Activated naive CD4-positive, alpha-beta T cell treated with anti-CD3 and anti-CD28 coated beads, Interleukin-2, amount 50 U/mL, for 72 hours (primary cell): ENCODE measurements at regions not wholly inside any gene's neighbourhood (a gene's known extent, or its start where the extent isn't known, plus 50 kb on each side); places are given as distances from the start of the nearest gene placed in this dataset.

Experiments
- ATAC-seq, 2 donors: fragments of 150-1000 bp; cut with Tn5 transposase; 2 replicates each; pipeline ENCODE4 v1.10.0; 2021; ENCODE audit warnings: mild to moderate bottlenecking in 2 of 2, moderate library complexity in 2 of 2
- DNase-seq, 2 donors: peaks; one replicate each; pipeline ENCODE4 v3.0.0; 2021 to 2022; ENCODE audit warnings: low spot score in 2 of 2
- H3K27ac Mint-ChIP-seq, 2 donors: one replicate each; pipeline ENCODE4 v1.8.0; 2022; ENCODE audit warnings: mild to moderate bottlenecking in 2 of 2, mixed read lengths in 2 of 2
- H3K36me3 Mint-ChIP-seq, 2 donors: one replicate each; pipeline ENCODE4 v1.8.0; 2022; ENCODE audit warnings: mixed read lengths in 2 of 2
- H3K9me3 Mint-ChIP-seq, 2 donors: one replicate each; pipeline ENCODE4 v1.8.0; 2022; ENCODE audit warnings: mixed read lengths in 2 of 2

DNA sequence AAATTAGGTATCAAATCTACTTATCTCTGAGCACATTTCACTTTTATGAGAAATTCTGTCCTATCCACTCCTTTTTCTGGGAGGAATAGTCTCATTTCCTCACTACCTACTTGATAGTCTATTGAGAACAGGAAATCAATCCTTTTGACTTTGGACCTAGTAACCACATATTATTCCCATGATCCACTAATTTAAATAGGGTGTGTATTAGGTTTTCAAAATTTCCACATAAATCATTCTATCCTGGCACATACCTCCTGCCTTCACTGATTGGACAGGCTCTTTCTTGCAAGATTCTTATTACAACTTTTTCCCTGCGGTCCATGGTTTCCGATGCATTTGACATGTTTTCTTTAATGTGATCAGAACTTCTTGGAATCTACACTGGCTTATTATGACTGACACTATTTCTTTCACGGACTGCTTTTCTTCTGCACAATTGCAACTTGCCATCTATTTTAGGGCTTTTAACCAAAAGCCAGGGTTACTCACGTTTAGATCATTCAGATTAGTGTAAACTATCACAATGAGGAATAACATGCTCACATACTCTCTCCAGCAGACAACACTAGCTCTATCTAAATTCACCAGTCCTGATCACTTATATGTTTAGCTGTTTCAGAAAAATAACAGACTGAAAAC is 419.9 kb upstream of the SLIT2 start:
- Mint-ChIP-seq H3K27ac (no peak overlapping the region), H3K36me3 (no peaks in the 10 kb centered on the region), H3K9me3 (peaks cover 6 to 12% of the 10 kb centered on the region in 2 donors)
- ATAC-seq (no peak), DNase-seq (no peak)

DNA sequence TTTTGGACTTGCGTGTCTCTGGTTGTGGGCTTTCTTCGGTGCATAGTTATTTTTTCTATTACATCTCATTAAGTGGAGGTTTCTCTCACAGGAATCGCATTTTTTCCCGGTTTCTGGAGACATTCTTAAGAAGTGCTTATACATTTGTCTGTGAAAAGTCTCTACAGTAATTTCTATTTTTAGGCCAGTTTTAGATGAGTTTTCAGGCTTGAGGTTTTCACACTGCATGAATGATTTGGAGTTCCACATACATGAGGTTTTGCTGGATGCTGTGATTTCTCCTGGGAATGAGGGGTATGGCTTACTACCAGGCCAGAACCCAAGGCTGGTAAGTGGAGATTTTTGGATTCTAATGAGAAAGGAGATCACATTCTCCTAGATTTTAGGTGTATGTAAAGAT is 422.6 kb upstream of the SLIT2 start:
- DNase-seq (no peak), ATAC-seq (no peak)
- H3K36me3 Mint-ChIP-seq: no peaks in the 10 kb centered on the region
- H3K9me3 Mint-ChIP-seq: peaks cover 6 to 11% of the 10 kb centered on the region in 2 donors
- H3K27ac Mint-ChIP-seq: no peak overlapping the region

DNA sequence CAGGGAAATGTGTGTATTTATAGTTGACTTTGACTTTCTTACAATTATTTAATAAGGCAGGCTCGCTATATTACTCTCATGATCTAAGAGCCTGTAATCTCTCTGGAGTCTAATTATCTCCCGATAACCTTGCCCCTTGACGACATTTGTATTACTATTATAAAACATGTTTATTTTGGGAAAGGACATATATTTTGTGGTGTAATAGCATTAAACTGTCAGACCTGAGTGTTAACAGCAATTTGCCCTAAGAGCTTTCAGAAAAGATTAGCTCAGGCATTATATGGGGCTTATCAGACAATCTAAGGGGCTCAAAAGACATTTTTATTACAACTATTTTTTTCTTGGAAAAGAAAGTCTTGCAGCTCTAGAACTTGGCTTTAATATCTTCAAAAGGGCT is 427.9 kb upstream of the SLIT2 start:
- Mint-ChIP-seq H3K36me3 (no peaks in the 10 kb centered on the region), H3K9me3 (peaks cover 6 to 13% of the 10 kb centered on the region in 2 donors), H3K27ac (no peak overlapping the region)
- ATAC-seq: no peak
- DNase-seq: no peak

DNA sequence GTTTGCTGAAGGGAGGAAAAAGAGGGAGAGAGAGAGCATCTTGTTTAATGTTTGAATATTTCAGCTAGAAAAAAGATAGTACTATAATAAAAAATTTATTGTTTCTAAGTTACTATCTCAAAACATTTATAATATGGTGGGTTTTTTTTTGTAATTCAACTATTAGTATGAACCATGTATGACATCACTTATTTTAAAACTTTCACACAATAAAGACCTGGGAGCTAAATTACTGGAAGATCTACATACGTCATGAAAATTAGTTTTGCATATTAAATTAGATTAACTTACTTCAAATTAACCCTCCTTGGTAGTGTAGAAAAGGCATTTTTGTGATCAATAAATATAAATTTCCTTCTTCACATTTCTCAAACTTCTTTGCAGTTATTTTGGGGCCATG is 432.0 kb upstream of the SLIT2 start:
- ATAC-seq: no peak
- no peak overlapping the region for H3K27ac Mint-ChIP-seq
- peaks cover 5 to 12% of the 10 kb centered on the region in 2 donors for H3K9me3 Mint-ChIP-seq
- no peaks in the 10 kb centered on the region for H3K36me3 Mint-ChIP-seq
- no peak for DNase-seq

DNA sequence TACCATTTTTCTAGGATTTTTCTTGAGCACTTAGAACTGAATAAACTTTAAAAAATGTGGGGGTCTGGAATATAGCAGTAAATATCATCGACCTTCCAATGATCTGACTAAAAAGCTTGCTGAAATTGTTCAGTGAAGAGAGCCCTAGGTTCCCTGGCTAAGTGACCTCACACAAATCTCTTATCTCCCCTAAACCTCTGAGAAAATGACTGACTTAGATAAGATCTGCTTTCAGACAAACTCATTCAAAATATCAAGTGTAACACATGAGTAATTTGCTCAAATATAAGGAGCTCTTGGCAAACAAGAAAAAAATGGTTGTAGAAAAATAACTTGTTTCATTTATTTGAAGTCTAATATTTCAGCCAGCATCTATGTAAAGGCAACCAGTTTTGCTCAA is 441.7 kb upstream of the SLIT2 start:
- no peak overlapping the region for H3K27ac Mint-ChIP-seq
- H3K36me3 Mint-ChIP-seq: no peaks in the 10 kb centered on the region
- H3K9me3 Mint-ChIP-seq: peaks cover 7 to 15% of the 10 kb centered on the region in 2 donors
- ATAC-seq (no peak), DNase-seq (no peak)

DNA sequence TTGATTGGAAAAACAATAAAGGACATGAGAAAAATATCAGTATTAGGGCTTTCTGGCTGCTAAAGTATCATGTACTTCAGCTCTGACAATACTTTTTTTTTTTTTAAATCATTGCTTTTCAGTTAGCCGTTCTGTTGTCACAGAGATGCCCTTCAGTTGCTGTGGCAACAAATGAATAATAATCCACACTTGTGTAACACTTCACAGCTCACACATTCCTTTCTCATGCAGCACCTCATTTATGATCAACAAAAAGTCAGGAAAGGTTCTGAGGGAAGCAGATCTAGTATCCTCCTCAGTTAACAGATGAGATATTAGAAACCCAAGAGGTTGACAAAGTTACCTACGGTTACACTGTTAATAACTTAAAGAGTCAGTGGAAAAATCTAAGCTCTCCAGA is 444.2 kb upstream of the SLIT2 start:
- Mint-ChIP-seq H3K36me3 (peaks cover 0 to 4% of the 10 kb centered on the region in 2 donors), H3K9me3 (peaks cover 12 to 17% of the 10 kb centered on the region in 2 donors), H3K27ac (no peak overlapping the region)
- DNase-seq (no peak), ATAC-seq (no peak)

DNA sequence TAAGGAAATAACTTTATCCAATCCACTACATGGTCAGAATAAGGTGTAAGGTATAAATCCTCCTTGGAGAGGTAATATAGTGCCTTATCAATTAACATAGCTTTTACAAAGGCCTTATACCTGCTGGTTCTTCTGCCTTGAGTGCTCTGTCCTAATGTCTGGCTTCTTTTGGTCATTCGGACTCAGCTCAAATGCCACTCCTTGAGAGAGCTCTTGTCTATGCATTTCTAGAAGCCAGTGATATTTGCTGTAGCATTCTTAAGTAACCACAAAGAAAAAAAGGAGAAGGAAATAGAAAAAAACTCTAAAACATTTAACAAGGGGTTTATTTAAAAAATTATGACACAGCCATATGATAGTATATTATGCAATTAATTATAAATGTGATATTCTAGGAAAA is 444.8 kb upstream of the SLIT2 start:
- ATAC-seq (no peak), DNase-seq (no peak)
- H3K9me3 Mint-ChIP-seq: peaks cover 12 to 18% of the 10 kb centered on the region in 2 donors
- no peak overlapping the region for H3K27ac Mint-ChIP-seq
- peaks cover 0 to 4% of the 10 kb centered on the region in 2 donors for H3K36me3 Mint-ChIP-seq

DNA sequence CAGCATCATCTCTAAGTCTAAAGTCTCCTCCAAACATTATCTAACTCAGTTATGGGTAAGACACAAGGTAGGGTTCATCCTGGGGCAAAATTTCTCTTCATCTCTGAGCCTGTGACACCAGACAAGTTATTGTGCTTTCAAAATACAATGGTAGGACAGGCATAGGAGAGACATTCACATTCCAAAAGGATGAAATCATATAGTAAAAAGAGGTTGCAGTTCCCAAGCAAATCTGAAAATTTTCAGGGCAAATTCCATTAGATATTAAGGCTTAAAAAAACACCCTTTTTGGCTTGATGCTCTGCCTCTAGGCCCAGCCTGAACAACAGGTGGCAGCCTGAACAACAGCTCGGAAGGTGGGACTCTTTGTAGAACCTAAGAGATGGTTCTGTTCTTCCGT is 448.3 kb upstream of the SLIT2 start:
- Mint-ChIP-seq H3K36me3 (peaks cover 0 to 4% of the 10 kb centered on the region in 2 donors), H3K9me3 (peaks cover 15 to 21% of the 10 kb centered on the region in 2 donors), H3K27ac (no peak overlapping the region)
- ATAC-seq: no peak
- no peak for DNase-seq

DNA sequence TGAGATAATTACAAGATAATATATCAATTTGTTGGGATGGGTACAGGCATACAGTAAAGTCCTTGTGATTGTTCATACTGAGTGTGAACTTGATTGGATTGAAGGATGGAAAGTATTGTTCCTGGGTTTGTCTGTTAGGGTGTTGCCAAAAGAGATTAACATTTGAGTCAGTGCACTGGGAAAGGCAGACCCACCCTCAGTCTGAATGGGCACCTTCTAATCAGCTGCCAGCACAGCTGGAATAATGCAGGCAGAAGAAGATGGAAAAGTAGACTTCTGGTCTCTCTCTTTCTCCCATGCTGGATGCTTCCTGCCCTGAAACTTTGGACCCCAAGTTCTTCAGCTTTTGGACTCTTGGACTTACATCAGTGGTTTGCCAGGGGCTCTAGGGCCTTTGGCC is 457.9 kb upstream of the SLIT2 start:
- H3K9me3 Mint-ChIP-seq: peaks cover 10 to 19% of the 10 kb centered on the region in 2 donors
- no peaks in the 10 kb centered on the region for H3K36me3 Mint-ChIP-seq
- H3K27ac Mint-ChIP-seq: no peak overlapping the region
- ATAC-seq (no peak), DNase-seq (no peak)

DNA sequence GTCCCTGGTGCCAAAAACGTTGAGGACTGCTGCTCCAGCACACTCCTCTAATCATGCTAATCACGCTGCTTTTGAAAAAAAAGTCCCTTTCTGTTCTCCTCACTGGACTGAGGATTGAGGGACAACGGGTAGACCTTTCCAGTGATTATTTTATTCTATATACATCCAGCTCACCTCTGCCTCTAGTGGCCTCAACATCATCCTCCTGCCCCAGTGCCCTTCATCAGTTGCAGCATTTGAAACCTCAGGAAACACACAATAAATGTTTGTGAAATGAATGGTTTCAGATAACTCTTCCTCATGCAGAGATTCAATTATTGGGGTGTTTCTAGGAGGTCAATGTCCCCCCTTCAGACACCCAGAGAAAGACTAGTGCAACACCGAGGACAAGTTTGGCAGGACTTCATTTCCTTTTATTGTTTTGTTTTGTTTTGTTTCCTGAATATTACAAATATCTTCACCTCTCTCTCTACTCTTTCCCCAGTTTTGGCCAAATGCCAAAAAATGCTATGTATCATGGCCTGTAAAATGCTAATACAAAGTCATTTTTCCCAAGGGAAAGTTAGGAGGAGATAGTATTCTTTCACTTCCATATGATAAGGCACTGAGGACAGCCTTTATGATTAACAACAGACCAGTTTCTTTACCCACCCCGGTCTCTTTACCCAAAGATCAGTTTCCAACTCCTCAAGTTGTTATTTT is 460.1 kb upstream of the SLIT2 start:
- ATAC-seq (no peak), DNase-seq (no peak)
- Mint-ChIP-seq H3K27ac (no peak overlapping the region), H3K9me3 (peaks cover 5 to 10% of the 10 kb centered on the region in 2 donors), H3K36me3 (no peaks in the 10 kb centered on the region)

DNA sequence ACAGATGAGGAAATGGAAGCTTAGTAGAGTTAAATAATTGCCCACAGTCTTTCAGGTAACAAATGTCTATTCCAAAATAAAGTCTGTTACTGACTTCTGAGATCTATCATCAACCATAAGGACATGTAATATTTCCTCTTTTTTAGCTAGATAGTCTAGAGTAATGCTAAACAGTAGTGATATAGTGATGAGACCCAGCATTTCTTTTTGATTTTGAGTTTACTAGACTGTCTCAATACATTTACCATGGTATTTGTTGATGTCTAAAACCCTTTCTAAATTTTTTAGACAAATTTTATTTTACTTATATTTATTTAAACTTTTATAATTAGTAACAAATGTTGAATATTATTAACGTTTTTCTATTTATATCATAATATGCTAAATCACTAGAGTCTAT is 465.1 kb upstream of the SLIT2 start:
- H3K9me3 Mint-ChIP-seq: peaks cover 13 to 18% of the 10 kb centered on the region in 2 donors
- DNase-seq (no peak), ATAC-seq (no peak)
- no peak overlapping the region for H3K27ac Mint-ChIP-seq
- H3K36me3 Mint-ChIP-seq: peaks cover 6 to 8% of the 10 kb centered on the region in 2 donors

DNA sequence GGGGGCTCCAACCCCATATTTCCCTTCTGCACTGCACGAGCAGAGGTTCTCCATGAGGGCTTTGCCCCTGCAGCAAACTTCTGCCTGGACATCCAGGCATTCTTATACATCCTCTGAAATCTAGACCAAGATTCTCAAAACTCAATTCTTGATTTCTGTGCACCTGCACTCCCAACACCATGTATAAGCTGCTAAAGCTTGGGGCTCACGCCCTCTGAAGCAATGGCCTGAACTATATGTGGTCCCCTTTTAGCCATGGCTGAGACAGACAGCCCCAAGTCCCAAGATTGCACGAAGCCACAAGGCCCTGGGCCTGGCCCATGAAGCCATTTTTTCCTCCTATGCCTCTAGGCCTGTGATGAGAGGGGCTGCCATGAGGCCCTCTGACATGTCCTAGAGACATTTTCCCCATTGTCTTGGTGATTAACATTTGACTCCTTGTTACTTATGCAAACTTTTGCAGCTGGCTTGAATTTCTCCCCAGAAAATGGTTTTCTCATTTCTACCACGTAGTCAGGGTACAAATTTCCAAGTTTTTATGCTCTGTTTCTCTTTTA is 468.0 kb upstream of the SLIT2 start:
- Mint-ChIP-seq H3K27ac (no peak overlapping the region), H3K36me3 (peaks cover 6 to 8% of the 10 kb centered on the region in 2 donors), H3K9me3 (peaks cover 16 to 24% of the 10 kb centered on the region in 2 donors)
- no peak for ATAC-seq
- no peak for DNase-seq

DNA sequence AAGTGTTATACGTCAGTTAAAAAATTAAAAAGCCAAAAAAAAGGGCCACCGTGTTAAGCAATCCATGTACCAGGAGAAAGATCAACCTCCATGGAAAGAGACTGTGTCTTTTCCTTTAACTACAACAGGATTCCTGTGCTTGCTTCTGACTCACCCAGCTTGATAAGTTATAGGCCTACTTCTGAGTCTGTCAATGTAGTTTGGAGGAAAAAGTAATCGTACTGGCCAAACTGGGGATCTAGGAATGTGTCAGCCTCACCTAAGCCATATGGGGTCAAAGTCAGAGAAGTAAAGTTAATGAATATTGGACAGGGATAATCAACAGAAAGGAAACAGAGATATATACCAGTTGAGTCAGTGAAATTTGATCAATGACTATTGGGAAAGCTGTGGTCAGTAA is 470.8 kb upstream of the SLIT2 start:
- ATAC-seq: no peak
- no peak overlapping the region for H3K27ac Mint-ChIP-seq
- DNase-seq: no peak
- H3K36me3 Mint-ChIP-seq: peaks cover 6 to 8% of the 10 kb centered on the region in 2 donors
- H3K9me3 Mint-ChIP-seq: peaks cover 19 to 29% of the 10 kb centered on the region in 2 donors

DNA sequence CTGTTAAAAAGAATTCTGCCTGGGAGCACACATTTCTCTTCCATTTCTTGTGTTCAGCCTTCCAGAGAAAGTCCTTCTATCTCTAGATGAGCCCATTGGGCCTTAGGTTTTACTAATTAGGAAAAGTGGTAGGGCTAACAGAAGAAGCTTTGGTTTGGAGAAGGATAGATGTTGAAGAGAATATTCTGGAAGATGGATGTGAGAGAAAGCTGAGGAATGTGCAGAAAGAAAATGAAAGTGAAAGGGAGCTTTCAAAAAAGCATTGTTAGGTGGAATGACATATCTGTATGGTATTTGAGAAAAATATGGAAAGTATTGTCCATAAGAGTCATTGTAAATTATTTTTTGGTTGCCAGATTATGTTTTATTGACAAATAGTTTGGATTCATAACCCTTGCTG is 474.8 kb upstream of the SLIT2 start:
- DNase-seq (no peak), ATAC-seq (no peak)
- no peak overlapping the region for H3K27ac Mint-ChIP-seq
- peaks cover 10 to 20% of the 10 kb centered on the region in 2 donors for H3K9me3 Mint-ChIP-seq
- H3K36me3 Mint-ChIP-seq: no peaks in the 10 kb centered on the region

DNA sequence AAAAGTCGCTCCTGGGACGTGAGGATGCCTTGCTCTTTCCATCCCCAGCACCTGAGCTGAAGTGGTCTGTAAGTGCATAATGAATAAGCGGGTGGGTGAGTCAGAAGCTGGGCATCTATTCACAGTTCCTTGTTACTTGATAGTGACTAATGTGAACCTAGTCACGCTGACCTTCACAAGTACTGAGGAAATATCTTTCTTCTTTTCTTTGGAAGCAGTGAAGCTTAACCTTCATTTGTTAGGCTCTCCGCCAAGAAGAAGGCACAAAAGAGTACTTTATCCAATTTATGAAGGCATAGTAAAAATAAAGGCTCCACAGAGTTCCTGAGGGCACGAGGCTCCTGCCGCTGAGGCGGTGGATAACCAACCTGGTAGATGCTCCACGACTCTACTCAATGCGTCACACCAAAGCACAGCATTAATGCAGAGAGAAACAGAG is 475.7 kb upstream of the SLIT2 start:
- peaks cover 0 to 4% of the 10 kb centered on the region in 2 donors for H3K36me3 Mint-ChIP-seq
- peaks cover 7 to 23% of the 10 kb centered on the region in 2 donors for H3K9me3 Mint-ChIP-seq
- H3K27ac Mint-ChIP-seq: no peak overlapping the region
- DNase-seq: no peak
- no peak for ATAC-seq

DNA sequence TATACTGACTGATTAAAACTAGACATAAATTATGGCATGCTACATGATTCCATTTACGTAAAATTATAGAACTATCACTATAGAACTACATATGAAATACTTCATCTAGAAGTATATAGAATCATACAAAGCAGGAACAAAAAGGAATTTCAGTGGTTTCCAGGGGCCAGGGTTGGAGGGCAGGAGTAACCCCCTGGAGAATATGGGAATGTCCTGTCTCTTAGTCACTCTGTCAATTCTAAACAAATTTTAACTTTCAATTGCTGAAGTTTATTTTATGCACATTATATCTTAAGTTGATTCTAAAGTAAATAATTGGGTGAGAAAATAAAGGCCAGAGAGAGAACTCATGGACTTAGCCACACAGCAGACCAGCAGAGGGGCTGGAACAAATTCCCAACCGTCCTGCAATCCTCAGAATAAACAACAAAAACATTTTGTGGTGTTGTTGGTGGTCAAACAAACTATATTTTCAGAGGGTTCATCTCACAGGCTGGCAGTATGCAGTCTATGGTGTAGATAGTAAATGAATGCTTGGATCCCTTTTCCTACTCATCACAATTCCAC is 476.9 kb upstream of the SLIT2 start:
- ATAC-seq: no peak
- no peak for DNase-seq
- H3K27ac Mint-ChIP-seq: no peak overlapping the region
- peaks cover 9 to 28% of the 10 kb centered on the region in 2 donors for H3K9me3 Mint-ChIP-seq
- peaks cover 0 to 13% of the 10 kb centered on the region in 2 donors for H3K36me3 Mint-ChIP-seq

DNA sequence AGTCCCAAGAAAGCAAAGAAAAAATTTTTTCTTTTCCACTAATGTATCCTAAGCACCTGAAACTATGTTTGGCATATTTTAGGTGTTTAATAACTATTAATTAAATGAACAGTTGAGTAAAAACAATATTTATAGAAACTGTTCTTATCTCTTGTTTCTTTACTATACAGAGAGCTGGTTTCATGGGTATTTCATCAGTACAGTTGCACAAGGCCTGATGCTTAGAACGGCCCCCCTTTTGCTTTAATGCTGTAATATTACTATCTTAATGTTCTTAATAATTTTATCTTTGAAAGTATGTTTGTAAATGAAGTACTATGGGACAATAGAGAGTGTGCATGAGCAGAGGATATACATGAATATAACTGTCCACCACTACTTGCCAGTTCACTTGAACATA is 479.1 kb upstream of the SLIT2 start:
- H3K9me3 Mint-ChIP-seq: peaks cover 9 to 29% of the 10 kb centered on the region in 2 donors
- no peak for DNase-seq
- H3K27ac Mint-ChIP-seq: no peak overlapping the region
- no peak for ATAC-seq
- H3K36me3 Mint-ChIP-seq: peaks cover 0 to 18% of the 10 kb centered on the region in 2 donors
